HG02943 (cell line): ENCODE measurements at regions not wholly inside any gene's neighbourhood (a gene's known extent, or its start where the extent isn't known, plus 50 kb on each side); places are given as distances from the start of the nearest gene placed in this dataset.

Source experiments
- ATAC-seq: cut with Tn5 transposase; IDR thresholded peaks from one replicate; pipeline ENCODE4 v1.9.1; 2021; ENCODE audit warnings: mild to moderate bottlenecking, low read depth, moderate library complexity; ENCODE audit not compliant: unreplicated experiment

- ATAC-seq: no peak
Observed at GRCh38 chr20:52593654-52594053, 378.5 kb upstream of the TSHZ2 start.

- ATAC-seq: no peak
Observed at GRCh38 chr20:52592567-52592966, 379.6 kb upstream of the TSHZ2 start.

DNA sequence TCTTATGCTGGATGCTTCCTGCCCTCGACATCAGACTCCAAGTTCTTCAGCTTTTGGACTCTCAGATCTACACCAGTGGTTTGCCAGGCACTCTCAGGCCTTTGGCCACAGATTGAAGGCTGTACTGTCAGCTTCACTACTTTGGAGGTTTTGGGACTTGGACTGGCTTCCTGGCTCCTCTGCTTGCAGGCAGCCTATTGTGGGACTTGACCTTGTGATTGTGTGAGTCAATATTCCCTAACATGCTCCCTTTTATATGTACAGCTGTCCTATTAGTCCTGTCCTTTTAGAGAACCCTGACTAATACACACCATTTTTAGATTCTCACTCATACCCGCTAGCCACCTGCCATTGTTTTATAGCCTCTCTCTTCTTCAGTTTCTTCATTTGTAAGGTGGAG is 382.1 kb upstream of the TSHZ2 start:
- ATAC-seq: no peak

DNA sequence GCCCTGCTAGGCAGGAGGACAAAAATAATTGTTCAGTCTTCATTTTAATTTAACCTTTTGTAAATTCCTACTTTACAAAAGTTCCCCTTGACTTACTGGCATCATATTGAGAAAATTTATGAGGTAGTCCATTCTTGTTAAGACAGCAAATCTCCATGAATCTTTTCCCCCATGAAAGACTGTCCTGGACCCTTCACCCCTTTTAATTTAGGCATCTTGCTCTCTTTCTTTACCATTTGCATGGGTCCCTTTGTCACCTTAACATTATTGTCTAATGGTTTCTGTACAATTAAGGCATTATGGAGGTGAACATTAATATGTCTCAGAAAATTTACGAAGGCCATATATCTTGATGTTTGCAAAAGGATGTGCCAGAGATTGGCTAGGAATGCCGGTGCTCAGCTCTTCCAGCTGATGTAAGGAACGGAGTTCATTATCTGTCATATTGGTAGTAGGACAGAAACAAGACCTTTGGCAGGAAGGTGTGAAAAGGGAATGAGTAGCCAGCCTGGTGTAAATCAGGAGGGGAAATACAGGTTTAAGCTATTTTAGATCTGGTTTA is 382.8 kb upstream of the TSHZ2 start:
- ATAC-seq: no peak

DNA sequence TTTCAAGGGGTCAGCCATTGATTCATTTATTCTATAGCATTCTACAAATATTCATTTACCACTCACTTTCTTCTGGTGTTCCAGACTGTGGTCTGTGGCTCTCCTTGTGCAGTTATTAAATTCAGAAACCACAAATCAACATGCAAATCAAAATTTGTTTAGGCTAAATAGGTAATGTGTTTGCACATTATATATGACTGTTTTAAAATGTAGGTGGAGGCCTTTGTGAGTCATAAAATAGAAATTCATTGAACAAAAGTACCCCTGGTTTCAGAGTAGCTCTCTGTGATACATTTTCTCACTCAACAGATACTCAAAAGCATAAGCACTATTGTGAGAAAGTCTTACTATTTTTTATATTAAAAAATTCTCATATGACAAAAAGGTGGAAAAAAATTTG is 385.5 kb upstream of the TSHZ2 start:
- ATAC-seq: no peak

DNA sequence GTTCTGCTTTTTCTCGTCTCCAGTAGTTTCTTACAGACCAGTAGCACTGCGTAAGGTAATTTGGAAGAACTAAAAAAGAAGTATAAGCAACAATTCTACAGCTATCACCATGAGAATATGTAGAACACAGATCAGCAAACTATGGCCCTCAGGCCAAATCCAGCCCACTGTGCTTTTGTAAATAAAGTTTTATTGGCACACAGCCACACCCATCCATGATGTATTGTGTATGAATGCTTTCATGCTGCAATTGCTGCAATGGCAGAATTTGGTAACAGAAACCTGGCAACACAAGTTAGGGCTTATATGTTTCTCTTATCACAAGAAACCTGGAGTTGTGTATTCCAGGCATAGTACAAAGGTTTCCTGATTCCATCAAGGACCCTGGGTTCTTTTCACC is 386.8 kb upstream of the TSHZ2 start:
- no peak for ATAC-seq

- ATAC-seq: no peak
Observed at GRCh38 chr20:52578559-52578958, 387.0 kb upstream of the ZFP64 start.

- ATAC-seq: no peak
Observed at GRCh38 chr20:52577696-52578095, 386.1 kb upstream of the ZFP64 start.

GRCh38 chr20:52572687-52573086 is 381.1 kb upstream of the ZFP64 start:
- no peak for ATAC-seq

GRCh38 chr20:52569201-52569600 is 377.6 kb upstream of the ZFP64 start:
- no peak for ATAC-seq

GRCh38 chr20:52565614-52566013 is 374.0 kb upstream of the ZFP64 start:
- no peak for ATAC-seq

DNA sequence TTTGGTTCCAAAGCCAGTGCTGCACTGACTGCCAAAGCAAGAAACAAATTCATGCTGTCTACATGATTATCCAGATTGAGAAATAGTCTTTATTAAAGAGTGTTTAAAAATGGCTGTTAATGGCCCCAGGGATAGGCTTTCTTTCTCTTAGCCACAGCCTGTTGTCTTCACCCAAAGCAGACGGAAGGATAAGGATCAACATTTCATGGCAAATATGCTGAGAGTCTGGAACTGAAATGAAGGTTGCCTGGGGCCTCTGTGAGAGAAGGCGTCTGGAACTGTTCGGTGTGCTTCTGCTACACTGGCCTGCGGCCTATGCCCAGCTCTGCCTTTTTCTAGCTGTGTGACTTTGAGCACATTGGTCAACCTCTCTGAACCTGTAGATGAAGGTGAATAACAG is 373.0 kb upstream of the ZFP64 start:
- ATAC-seq: no peak

GRCh38 chr20:52552181-52552872 is 360.7 kb upstream of the ZFP64 start:
- no peak for ATAC-seq

- no peak for ATAC-seq
Observed at GRCh38 chr20:52542131-52542530, 350.6 kb upstream of the ZFP64 start.

DNA sequence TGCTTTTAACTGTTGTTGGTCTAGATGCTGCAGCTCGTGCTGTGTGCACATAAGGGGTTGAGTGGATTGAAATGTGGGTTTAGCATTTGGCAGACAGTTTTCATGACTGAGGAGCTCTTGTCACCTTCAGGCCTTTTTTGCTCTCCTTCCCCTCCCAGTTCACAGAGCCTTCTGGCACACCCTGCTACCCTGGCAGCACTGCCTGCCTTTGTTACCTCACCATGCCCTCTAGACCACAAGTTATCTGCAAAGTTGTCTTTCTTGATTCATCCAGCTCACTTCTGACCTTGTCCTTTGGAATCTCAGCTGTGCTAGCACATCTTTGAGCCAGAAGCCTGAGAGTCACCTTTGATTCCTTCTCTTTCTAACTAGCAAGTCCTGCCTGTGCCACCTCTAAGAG is 348.9 kb upstream of the ZFP64 start:
- no peak for ATAC-seq

- ATAC-seq: no peak
Observed at GRCh38 chr20:52539891-52540290, 348.3 kb upstream of the ZFP64 start.

- no peak for ATAC-seq
Observed at GRCh38 chr20:52536841-52537400, 345.3 kb upstream of the ZFP64 start.

- no peak for ATAC-seq
Observed at GRCh38 chr20:52536040-52536439, 344.5 kb upstream of the ZFP64 start.

DNA sequence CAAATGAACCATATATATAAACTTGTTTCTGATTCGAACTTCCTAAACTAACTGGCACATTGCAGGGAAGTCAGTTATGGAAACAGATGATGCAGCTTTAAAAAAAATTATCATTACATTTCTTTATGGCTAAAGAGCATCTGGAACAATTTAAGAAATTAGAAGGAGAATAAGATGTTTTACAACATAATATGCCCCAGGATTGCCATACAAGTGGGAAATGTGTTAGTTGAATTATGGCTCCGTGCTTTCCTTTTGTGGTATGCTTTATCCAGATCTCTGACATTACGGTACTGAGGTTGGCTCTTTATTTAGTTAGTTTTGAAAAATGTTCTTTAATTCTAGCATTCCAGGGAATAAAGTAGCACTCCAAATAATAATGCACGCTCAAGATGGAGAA is 343.0 kb upstream of the ZFP64 start:
- no peak for ATAC-seq

DNA sequence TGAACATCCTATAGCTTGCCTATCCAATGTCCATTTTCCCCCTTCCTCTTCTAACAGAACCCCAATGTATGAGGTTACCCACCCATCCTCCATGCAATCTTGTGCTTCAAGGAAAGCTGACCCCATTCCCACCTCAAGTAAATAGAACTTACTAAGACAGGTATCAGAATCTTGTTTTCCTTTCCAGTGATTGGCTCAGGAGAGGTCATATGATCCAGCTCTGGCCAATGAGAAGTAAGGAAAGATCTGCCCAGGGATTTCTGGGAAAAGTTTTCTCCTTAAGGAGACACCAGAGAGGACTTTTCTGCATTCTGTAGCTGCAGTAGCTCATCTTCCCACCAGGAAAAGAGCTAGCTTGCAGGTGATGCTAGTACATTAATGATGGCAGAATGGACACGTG is 341.8 kb upstream of the ZFP64 start:
- no peak for ATAC-seq

DNA sequence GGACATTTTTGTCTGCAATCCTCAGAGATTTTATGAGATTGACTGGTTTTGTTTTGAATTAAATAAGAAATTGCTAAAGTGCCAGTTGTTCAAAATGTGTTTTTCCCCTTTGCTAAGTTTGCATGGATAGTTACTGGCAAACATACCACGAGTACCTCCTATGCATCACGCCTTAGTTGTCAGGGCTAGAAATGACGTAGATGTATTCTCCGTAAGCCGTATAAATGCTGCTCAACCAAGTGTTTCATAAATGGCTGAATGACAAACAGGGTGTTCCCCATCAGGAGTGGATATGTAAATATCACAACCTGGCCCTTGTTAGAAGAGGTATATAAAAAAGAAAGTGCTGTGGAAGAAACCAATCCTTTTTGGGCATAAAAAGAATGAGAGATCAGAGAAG is 341.1 kb upstream of the ZFP64 start:
- no peak for ATAC-seq

GRCh38 chr20:52530571-52530970 is 339.0 kb upstream of the ZFP64 start:
- ATAC-seq: no peak
